ENCODE measurements at regions not wholly inside any gene's neighbourhood (a gene's known extent, or its start where the extent isn't known, plus 50 kb on each side); places are given as distances from the start of the nearest gene placed in this dataset.

GRCh38 chr9:91033270-91033669 lies 231.7 kb downstream of the SYK start:
- TF ChIP-seq CTCF (IDR thresholded peaks at IDR 0.05), result no peak
- no peak for TF ChIP-seq SMC3 (IDR thresholded peaks at IDR 0.05; ENCODE audit: low read depth, low read length)
- no peak for TF ChIP-seq PBX3 (IDR thresholded peaks at IDR 0.05)
- no peak for TF ChIP-seq USF2 (IDR thresholded peaks at IDR 0.05; ENCODE audit: borderline replicate concordance, low read depth, low read length)
- TF ChIP-seq RFX5 (IDR thresholded peaks at IDR 0.05; ENCODE audit: low read length), result no peak
- TF ChIP-seq SIN3A (IDR thresholded peaks at IDR 0.05; ENCODE audit: borderline replicate concordance, low read depth, low read length), result no peak
- TF ChIP-seq TAF1 (IDR thresholded peaks at IDR 0.05; ENCODE audit: borderline replicate concordance, low read depth, low read length), result no peak
